GM12864 (cell line): ENCODE measurements at regions not wholly inside any gene's neighbourhood (a gene's known extent, or its start where the extent isn't known, plus 50 kb on each side); places are given as distances from the start of the nearest gene placed in this dataset.

Source experiments
- DNase-seq: peaks from one replicate; pipeline ENCODE4 v3.0.0-alpha.2; 2011; ENCODE audit warnings: low read depth
- H3K4me3 ChIP-seq: 2 replicates; pipeline ENCODE4 v1.5.1; 2011; ENCODE audit warnings: mild to moderate bottlenecking, low read depth, low read length, control low read depth
- TF ChIP-seq, protein P1 (sequence below): IDR thresholded peaks from 2 replicates; pipeline ENCODE4 v1.5.1; 2011; ENCODE audit warnings: low read depth, mild to moderate bottlenecking, moderate library complexity, low read length, control low read depth, inconsistent platforms; ENCODE audit errors: missing control alignments

DNA sequence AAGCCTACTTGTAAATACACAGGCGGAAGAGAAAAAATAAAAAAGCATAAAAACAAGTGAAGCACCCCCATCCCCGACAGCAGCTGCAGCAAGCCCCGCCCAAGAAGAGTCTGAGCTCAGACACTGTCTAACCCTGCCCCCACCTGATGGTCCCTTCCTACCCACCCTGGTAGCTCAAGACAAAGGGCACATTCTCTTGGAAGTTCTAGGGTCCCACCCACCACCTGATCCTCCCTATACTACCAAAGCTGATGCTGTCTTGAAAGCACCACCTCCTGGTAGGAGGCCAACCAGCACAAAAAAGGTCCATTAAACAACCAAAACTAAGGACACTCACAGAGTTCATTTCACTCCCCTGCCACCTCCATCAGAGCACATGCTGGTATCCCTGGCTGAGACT is 308.2 kb downstream of the KLHL13 start:
- TF ChIP-seq, protein P1, sequence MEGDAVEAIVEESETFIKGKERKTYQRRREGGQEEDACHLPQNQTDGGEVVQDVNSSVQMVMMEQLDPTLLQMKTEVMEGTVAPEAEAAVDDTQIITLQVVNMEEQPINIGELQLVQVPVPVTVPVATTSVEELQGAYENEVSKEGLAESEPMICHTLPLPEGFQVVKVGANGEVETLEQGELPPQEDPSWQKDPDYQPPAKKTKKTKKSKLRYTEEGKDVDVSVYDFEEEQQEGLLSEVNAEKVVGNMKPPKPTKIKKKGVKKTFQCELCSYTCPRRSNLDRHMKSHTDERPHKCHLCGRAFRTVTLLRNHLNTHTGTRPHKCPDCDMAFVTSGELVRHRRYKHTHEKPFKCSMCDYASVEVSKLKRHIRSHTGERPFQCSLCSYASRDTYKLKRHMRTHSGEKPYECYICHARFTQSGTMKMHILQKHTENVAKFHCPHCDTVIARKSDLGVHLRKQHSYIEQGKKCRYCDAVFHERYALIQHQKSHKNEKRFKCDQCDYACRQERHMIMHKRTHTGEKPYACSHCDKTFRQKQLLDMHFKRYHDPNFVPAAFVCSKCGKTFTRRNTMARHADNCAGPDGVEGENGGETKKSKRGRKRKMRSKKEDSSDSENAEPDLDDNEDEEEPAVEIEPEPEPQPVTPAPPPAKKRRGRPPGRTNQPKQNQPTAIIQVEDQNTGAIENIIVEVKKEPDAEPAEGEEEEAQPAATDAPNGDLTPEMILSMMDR, result no peak
- no peak for DNase-seq
- no peak overlapping the region for H3K4me3 ChIP-seq

DNA sequence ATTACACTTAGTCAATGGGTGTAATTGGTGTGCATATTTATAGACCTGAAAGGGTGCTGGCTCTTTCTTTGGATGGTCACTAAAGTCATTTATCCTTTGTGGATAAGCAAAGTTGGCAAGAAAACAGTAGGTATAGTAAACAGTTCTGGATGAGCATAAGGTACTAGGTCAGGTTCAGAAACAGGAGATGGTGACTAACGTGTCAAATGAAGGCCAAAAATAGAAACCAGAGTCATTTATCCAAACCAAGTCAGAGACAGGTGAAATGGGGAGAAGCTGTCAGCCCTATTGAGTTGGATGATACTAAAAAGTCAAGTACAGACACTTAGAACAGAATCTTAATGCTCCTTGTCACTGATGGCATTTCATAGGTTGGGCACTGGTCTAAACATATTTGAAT is 313.1 kb downstream of the KLHL13 start:
- DNase-seq, result no peak
- TF ChIP-seq, protein P1, result no peak
- H3K4me3 ChIP-seq, result no peak overlapping the region

DNA sequence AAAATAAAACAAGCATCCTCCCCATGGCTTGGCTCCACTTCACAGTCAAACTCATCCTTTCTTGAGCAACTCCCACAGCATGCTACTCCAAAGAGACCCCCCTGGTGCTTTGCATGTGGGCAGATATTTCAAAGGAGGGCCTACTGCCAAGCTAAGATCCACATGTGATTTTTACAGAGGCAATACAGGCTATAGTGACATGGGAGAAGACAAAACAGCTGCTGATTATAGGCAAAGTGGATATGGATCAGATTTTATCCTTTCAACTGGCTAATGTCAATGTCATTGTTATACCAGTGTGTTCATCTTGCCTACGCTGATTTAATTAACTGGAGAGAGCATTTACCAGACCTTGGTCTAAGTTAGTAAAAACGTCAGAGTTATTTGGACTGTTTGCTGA is 328.3 kb downstream of the KLHL13 start:
- H3K4me3 ChIP-seq, result no peak overlapping the region
- TF ChIP-seq, protein P1, result no peak
- DNase-seq, result no peak

DNA sequence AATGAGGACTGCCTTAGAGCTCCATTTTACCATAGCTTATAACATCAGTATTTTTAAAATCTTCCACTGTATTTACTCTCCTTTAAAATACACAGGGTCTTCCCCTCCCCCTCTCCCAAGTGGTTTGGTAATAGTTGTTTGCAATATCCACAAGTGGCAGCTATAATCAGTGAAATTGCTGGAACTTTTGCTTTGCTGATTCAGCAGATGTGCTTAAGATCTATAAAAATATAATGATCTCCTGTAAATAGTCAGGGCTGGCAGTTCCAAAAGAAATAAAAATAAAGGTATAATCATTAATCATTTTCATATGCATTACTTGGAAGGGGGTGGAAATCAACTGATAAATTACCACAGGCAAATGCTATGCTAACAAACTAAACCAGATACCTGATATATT is 345.2 kb downstream of the KLHL13 start:
- no peak for DNase-seq
- H3K4me3 ChIP-seq, result no peak overlapping the region
- TF ChIP-seq, protein P1, result no peak

DNA sequence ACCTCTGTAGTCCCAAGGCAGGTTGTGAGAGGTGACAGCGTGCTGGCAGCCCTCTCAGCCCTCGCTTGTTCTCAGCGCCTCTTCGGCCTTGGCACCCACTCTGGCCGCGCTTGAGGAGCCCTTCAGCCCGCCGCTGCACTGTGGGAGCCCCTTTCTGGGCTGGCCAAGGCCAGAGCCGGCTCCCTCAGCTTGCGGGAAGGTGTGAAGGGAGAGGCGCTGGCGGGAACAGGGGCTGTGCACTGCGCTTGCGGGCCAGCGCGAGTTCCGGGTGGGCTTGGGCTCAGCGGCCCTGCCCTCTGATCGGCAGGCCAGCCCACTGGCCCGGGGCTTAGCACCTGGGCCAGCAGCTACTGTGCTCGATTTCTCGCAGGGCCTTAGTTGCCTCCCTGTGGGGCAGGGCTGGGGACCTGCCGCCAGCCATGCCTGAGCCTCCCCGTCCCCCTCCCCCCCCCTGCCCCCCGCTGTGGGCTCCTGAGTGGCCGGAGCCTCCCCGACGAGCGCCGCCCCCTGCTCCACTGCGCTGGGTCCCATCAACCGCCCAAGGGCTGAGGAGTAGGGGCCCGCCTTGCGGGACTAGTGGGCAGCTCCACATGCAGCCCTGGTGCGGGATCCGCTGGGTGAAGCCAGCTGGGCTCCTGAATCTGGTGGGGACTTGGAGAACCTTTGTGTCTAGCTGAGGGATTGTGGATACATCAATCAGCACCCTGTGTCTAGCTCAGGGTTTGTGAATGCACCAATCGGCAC is 347.6 kb downstream of the KLHL13 start:
- TF ChIP-seq, protein P1, result no peak
- DNase-seq, result no peak
- no peak overlapping the region for H3K4me3 ChIP-seq

DNA sequence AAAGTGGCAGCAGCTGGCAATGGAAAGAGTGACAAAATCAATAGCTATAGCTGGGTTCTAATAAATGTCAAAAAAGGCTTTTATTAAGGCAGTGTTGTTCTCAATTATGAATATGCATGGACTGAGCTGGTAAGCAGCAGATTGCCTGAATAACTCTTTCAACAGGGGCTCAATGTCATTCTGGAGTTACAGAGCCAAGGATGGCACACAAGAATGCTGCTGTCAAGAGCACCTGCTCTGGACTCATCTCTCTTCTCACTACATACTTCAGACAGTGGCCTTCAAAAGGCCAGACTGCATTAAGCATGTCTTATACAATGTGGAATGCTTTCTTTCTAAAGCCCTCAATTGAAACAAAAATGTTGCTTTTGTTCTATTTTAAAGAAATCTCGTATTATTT is 351.4 kb downstream of the KLHL13 start:
- TF ChIP-seq, protein P1, result no peak
- H3K4me3 ChIP-seq, result no peak overlapping the region
- no peak for DNase-seq

DNA sequence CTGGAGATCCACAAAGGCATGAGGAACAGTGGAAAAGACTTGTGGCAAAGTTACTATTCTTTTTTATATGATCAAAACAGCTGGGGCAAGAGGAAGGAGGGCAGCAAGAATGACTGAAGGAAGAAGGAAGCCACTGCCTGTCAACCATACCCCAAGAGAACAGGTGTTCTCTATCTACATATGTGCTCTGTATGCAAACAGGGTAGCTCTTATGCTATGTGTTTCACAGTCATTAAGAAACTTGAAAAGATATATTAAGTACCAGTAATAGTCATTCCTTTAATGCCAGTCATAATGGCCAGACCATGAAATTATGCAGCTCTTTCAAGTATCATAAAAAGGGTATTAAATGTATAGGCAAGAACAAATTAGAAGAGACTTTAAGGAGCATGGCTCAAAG is 363.9 kb downstream of the KLHL13 start:
- no peak overlapping the region for H3K4me3 ChIP-seq
- TF ChIP-seq, protein P1, result no peak
- peak; percentile 8 for DNase-seq
